GM18907 (cell line): ENCODE measurements at regions not wholly inside any gene's neighbourhood (a gene's known extent, or its start where the extent isn't known, plus 50 kb on each side); places are given as distances from the start of the nearest gene placed in this dataset.
"Not testable (repeated sequence)": the region's sequence is repeated elsewhere in the genome, so short reads cannot be mapped to it uniquely, and the experiment has no call there.

Source experiments
- ATAC-seq: cut with Tn5 transposase; IDR thresholded peaks from one replicate; pipeline ENCODE4 v1.9.1; 2021; ENCODE audit warnings: mild to moderate bottlenecking, moderate library complexity; ENCODE audit not compliant: unreplicated experiment

GRCh38 chr6:167748458-167749379 is 78.0 kb upstream of the AFDN start:
- ATAC-seq = no peak

DNA sequence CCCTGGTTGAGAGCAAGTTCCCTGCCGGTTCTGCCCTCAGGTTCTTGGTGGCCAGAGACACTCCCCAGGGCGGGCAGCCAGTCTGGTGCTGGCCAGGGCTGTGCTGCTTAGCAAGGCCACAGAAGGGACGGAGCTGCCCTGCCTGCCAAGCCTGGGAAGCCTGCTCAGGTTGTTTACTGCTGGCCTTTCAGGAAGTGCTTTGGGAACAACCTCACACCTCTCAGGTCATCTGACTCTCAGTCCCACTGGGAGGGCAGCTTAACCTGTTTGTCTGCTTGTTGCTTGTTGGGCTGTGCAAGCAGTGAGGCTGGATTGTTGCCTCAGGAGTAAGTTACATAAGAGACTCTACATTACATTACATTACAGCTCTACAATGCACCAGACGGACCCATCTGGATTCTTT is 75.8 kb upstream of the AFDN start:
- ATAC-seq = no peak

DNA sequence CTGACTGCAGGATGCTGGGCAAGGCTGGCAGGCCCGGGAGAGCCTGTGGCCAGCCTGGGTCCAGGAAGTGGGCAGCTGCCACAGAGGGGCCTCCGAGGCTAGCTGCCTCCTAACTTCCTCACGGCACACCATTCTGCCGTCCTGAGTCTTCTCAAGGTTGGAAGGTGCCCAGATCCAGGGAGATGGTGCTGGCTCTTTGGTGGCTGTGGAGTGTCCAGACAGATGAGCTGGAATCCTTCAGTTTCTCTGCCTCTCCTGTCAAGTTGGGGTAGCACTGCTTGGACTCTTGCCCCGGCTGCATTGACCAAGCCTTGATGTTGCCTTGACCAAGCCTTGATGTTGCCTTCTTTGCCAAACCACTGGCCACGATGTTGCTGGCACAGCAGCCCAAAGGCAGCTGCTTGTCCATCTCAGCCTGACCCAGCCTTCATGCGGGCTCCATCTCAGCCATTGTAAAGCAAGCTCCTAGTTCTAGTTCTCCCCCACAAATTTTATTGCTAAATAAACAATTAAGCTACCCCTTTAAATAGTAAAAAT is 75.1 kb upstream of the AFDN start:
- no peak for ATAC-seq

- ATAC-seq = not testable (repeated sequence)
These were observed 73.4 kb upstream of the AFDN start for GRCh38 chr6:167753281-167753680.

DNA sequence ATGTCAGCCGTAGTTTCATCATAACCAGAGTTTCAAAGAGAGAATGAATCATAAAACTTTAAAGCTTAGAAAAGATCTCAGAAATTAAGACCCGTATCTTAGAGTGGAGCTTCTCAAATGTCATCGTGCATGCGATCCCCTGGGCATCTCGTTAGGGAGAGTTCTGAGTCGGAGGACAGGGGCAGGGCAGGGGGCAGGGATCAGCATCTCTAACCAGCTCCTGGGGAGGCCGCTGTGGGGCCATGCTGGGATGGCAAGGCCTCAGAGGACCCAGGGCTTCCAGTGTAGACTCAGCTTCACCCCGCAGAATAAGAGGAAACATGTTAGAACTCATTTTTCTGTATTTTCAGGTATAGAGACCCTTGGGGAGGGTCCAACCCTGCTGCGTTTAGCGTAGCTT is 72.0 kb upstream of the AFDN start:
- no peak for ATAC-seq

GRCh38 chr6:167755461-167755860 is 71.2 kb upstream of the AFDN start:
- no peak for ATAC-seq

- no peak for ATAC-seq
These were observed 70.1 kb upstream of the AFDN start for GRCh38 chr6:167756597-167756996.

- no peak for ATAC-seq
These were observed 69.5 kb upstream of the AFDN start for GRCh38 chr6:167757249-167757648.

DNA sequence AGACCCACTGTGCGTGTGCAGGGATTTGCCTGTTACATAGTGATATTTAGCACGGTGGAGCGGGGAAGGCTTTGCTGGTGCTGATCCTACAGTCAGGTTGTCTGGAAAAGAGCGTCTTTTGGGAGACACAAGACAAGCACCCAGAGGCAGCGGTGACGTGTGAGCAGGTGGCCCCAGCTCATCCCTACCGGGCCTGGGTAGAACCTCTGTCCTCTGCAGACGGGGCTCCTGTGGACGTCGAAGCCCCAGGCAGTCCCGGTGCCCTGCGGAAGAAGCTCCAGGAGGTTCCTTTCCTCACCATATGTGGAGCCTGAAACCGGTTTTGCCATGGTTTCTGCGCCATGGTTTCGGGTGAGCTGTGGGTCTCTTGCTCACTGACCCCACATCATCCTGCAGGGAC is 68.9 kb upstream of the AFDN start:
- no peak for ATAC-seq

GRCh38 chr6:167758309-167759023 is 68.2 kb upstream of the AFDN start:
- no peak for ATAC-seq

- no peak for ATAC-seq
These were observed 67.5 kb upstream of the AFDN start for GRCh38 chr6:167759206-167759605.

DNA sequence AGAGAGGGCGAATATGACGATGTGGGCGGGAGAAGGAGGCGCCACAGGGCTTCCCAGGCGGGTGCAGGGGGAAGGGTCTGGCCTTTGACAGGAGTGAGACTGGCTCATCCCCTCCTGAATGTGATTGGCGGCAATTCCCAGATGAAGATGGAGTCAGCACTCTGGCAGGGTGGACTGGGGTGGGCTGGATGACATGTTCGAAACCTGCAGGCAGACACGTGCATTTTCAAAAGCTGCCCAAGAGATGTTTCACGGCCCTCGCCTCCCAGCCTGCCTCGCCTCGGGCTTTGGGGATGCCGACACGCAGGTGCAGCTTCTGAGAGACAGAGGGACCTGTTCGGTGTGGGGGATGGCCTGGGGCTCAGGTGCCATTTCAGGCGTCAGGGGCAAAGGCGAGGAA is 66.8 kb upstream of the AFDN start:
- no peak for ATAC-seq

DNA sequence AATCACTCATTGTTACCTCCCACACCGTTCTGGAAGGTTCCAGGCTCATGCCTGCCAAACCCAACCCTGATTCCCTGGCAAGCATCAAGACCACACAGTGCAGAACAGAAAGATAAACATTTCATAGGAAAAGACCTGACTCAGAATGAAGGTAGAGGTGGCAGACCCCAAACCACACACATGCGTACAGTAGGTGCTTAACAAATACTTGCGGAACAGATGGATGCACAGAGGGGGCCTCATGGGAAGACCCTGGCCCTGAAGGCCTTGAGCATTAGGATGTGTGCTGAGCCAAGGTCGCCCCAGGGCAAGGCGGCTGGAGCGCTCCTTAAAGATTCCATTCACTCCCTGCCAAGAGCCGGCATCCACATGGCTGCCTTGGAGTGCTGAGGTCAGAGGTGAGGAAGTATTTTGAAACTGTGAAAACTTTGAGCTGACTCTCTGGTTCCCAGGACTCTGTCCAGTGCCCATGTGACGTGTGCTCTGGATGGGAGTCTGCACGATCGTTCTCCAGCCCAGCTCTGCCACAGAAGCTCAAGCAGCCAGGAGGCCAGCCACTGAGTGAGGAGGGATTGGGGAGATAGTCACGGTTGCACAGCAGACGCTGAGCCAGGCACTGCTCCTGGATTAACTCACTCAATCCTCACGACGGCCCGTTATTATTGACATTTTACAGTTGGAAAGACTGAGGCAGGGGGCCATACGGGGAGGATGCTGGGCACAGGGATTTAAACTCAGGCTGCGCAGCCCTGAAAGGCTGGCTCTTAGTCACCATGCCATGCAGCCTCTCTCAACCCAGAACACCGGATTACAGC is 65.5 kb upstream of the AFDN start:
- ATAC-seq = no peak

DNA sequence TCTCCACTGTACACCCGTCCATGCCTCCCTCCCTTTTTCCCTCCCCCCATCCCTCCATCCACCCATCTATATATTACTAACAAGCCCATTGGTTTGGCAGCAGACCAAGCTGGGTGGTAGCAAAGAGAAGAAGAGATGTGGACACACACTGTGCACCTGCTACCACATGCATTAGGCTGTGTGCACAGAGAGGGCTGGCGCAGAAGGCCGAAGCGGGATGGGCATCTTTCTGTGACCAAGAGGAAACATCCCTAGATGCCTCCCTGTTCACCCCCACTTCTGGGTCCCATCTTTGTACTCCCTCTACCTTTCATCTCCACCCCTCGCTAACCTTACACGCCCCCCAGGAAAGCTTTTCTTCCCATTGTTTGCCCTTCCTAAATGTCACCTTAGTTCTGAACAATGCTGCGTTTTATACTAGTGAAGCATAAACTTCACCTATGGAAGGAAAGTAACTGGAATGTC is 64.9 kb upstream of the AFDN start:
- ATAC-seq = no peak

DNA sequence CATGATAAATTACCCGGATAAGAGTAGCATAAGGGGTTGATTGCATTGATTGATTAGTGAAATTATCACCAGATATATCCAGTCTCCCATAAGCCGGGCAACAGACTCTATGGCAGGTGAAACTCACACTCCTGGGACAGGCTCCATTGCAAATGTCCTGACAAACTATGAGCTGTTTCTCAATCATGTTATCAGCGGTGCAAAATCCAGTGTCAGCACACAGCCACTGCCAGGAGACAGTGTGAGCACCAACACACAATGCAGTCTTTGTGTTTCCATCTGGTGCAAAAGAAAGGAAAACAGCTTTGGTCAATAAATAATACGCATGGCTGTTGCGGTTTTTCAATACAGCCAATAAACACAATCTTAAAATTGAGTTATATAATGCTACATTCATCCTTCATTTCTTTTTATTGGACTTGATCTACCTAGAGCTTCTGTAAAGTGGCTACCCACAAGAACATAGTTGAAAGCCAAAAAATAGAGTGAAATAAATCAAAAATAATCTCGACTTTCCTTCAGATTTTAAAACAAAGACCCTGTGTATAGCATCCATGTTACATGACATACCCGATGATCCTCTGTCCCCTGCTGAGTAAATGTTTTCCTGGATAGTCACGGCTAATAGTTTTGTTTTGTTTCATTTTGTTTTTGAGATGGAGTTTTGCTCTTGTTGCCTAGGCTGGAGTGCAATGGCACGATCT is 64.3 kb upstream of the AFDN start:
- no peak for ATAC-seq

- ATAC-seq = no peak
These were observed 63.4 kb upstream of the AFDN start for GRCh38 chr6:167763056-167763944.

DNA sequence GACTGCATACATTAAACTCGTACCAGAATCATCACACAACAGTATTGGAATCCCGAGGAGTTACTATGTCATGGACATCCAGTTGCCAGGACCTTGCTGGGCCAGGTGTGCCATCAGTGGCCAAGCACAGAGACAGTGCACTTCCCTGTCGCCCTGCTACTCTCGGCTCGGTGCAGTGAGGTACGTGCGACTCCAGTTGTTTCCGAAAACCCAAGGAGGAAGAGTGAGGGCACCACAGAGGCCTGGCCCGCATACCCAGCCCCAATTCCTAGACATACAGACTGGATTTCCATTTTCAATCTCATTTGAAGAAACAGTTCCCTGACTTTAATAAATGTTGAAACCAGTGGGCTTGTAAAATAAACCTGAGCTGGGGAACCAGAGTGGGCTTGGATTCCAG is 62.5 kb upstream of the AFDN start:
- no peak for ATAC-seq

DNA sequence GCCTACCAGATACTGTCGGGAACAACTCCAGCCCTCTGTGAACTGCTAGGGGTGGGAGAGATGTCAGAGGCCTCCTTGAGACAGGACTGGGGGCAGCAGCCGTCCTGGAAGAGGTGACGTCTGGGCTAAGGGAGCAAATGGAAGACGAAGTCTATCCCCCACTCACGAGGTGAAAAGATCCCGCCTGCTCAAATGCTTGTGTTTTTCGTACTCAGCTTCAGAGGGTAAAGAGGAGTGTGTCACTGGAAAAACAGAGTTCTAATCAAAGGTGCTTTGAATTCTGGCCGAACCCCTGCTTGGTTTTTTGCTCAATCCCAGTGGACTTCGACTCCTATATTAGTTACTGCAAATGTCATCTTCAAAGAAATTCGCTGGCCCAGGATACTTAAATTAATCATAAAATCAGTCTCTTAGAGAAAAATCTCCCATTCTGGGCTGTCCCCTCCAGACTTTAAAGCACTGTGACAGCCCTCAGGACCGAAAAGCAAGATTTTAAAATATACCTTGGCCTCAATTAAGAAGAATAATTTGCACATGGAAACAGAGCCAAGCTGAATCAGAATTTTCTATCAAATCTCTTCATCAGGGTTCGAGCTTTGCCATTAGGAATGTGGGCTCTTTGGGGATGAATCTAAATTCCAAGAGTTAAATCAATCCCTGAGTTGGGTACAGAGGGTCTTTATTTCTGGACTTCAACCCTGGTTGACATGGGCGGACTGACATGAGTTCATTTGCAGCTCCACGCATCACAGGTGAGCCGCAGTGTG is 61.8 kb upstream of the AFDN start:
- no peak for ATAC-seq
